ENCODE measurements at regions not wholly inside any gene's neighbourhood (a gene's known extent, or its start where the extent isn't known, plus 50 kb on each side); places are given as distances from the start of the nearest gene placed in this dataset.

DNA sequence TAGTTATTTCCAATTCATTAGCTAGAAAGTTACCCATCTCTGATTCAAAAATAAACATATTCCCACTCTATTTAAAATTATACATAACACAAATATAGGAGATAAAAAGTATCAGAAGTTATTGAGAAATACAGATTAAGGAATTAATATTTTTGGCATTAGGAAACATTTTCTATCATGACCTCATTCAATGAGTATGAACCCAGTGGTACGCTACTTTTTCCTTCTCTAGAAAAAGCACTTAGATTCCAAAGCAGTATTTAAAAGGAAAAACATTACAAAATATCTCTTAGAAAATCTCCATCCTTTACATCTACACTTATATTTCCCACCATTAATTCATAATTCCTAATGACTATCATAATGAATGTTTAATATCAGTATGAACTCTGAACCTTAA is 240.6 kb upstream of the GNAI1 start:
- 86% methylated on average over 1 of the region's 1 CpG for WGBS (ENCODE audit: insufficient coverage)
- Histone ChIP-seq H3K36me3 (ENCODE audit: control insufficient read depth in 4 of 4, insufficient read depth in 4 of 4, low read length in 3 of 4) (no peaks in the 10 kb centered on the region), H3K27ac (ENCODE audit: insufficient read depth in 1 of 2, low read depth in 1 of 2, low read length in 2 of 2, poor library complexity in 1 of 2, severe bottlenecking in 2 of 2) (no peak overlapping the region), H3K27me3 (replicated peaks in 2 of 5; ENCODE audit: control insufficient read depth in 4 of 5, insufficient read depth in 5 of 5, low read length in 4 of 5) (no peaks in the 10 kb centered on the region), H3K9me3 (ENCODE audit: control extremely low read depth in 1 of 5, control insufficient read depth in 4 of 5, insufficient read depth in 2 of 5, low read depth in 1 of 5, low read length in 4 of 5) (no peaks in the 10 kb centered on the region), H3K4me1 (ENCODE audit: control extremely low read depth in 1 of 4, control insufficient read depth in 4 of 4, insufficient read depth in 4 of 4, low read length in 3 of 4) (no peaks in the 10 kb centered on the region), H3K4me3 (ENCODE audit: control insufficient read depth in 1 of 7, extremely low read depth in 1 of 7, insufficient read depth in 4 of 7, low read depth in 2 of 7, low read length in 6 of 7) (no peak overlapping the region)
- CTCF ChIA-PET, result no interaction called here
- DNase-seq, result no peak
- POLR2A ChIA-PET, result no interaction called here

DNA sequence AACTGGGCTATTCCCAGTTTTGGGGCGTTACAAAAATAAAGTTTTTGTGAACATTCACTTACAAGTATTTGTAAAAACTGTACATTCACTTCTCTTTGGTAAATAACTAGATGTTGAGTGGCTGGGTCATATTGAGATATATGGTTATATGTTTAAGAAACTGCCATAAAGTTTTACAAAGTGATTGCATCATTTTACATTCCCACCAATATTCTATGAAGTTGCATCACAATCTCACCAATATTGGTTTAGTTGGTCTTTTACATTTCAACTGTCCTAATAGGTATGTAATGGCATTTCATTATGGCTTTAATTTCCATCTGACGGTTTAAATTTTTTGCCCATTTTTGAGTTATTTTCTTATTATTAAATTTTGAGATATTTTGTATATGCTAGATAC is 251.7 kb upstream of the GNAI1 start:
- no peak overlapping the region for H3K27ac ChIP-seq (ENCODE audit: insufficient read depth in 1 of 2, low read depth in 1 of 2, low read length in 2 of 2, poor library complexity in 1 of 2, severe bottlenecking in 2 of 2)
- POLR2A ChIA-PET, result no interaction called here
- no peaks in the 10 kb centered on the region for H3K36me3 ChIP-seq (ENCODE audit: control insufficient read depth in 4 of 4, insufficient read depth in 4 of 4, low read length in 3 of 4)
- DNase-seq, result no peak
- H3K4me1 ChIP-seq (ENCODE audit: control extremely low read depth in 1 of 4, control insufficient read depth in 4 of 4, insufficient read depth in 4 of 4, low read length in 3 of 4), result no peaks in the 10 kb centered on the region
- no CpG with 5 or more reads among the region's 2 CpGs for WGBS (ENCODE audit: insufficient coverage)
- no peak overlapping the region for H3K4me3 ChIP-seq (ENCODE audit: control insufficient read depth in 1 of 7, extremely low read depth in 1 of 7, insufficient read depth in 4 of 7, low read depth in 2 of 7, low read length in 6 of 7)
- H3K9me3 ChIP-seq (ENCODE audit: control extremely low read depth in 1 of 5, control insufficient read depth in 4 of 5, insufficient read depth in 2 of 5, low read depth in 1 of 5, low read length in 4 of 5), result no peaks in the 10 kb centered on the region
- CTCF ChIA-PET, result no interaction called here
- H3K27me3 ChIP-seq (replicated peaks in 2 of 5; ENCODE audit: control insufficient read depth in 4 of 5, insufficient read depth in 5 of 5, low read length in 4 of 5), result no peaks in the 10 kb centered on the region

DNA sequence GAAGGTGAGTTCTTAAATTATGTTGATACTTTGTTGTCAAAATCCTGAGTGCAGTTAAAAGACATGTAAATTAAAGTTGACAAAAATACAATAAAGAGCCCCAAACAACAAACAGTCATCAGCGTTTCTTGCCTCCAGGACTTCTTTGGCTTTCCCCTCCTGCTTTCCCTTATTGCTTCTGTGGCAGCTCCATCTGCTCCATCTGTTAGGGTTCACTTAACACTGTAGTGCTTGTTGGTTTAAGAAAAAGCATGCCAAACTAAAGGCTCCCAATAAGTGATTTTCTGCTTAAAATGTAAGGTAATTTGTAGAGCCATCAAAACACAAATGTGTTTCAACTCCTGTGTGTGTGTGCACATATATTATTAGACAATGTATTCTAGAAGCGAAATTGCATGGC is 254.3 kb upstream of the GNAI1 start:
- Histone ChIP-seq H3K36me3 (ENCODE audit: control insufficient read depth in 4 of 4, insufficient read depth in 4 of 4, low read length in 3 of 4) (no peaks in the 10 kb centered on the region), H3K27me3 (replicated peaks in 2 of 5; ENCODE audit: control insufficient read depth in 4 of 5, insufficient read depth in 5 of 5, low read length in 4 of 5) (no peaks in the 10 kb centered on the region), H3K27ac (ENCODE audit: insufficient read depth in 1 of 2, low read depth in 1 of 2, low read length in 2 of 2, poor library complexity in 1 of 2, severe bottlenecking in 2 of 2) (no peak overlapping the region), H3K4me1 (ENCODE audit: control extremely low read depth in 1 of 4, control insufficient read depth in 4 of 4, insufficient read depth in 4 of 4, low read length in 3 of 4) (no peaks in the 10 kb centered on the region), H3K4me3 (ENCODE audit: control insufficient read depth in 1 of 7, extremely low read depth in 1 of 7, insufficient read depth in 4 of 7, low read depth in 2 of 7, low read length in 6 of 7) (no peak overlapping the region), H3K9me3 (ENCODE audit: control extremely low read depth in 1 of 5, control insufficient read depth in 4 of 5, insufficient read depth in 2 of 5, low read depth in 1 of 5, low read length in 4 of 5) (no peaks in the 10 kb centered on the region)
- 100% methylated on average over 1 of the region's 2 CpGs for WGBS (ENCODE audit: insufficient coverage)
- CTCF ChIA-PET, result no interaction called here
- POLR2A ChIA-PET, result no interaction called here
- DNase-seq, result no peak

DNA sequence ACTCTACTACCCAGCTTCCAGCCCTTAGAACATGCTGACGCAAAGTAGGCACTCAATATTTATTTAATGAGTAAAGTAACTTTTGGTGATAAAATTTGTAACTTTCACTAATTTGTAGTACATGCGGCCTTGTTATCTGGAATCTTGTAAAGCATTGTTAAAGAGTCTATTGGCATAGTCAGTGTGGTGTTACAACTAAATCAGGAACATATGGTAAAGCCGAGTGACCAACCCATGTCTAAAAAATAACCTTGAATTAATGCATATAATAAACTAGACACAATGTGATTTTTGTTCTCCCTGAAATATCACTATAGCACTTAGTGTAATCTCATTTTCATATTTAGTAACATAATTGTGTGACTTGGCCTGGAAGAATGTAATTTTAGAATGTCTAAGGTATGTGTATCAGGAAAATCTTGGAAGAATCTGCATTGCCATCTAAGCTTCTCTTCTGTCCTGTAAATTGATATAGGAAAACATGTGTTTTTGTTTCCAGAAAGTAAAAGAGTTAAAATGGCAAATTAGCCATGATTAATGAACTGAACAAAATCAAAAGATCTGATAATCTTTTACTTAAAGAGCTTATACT is 256.7 kb upstream of the GNAI1 start:
- POLR2A ChIA-PET, result no interaction called here
- Histone ChIP-seq H3K4me3 (ENCODE audit: control insufficient read depth in 1 of 7, extremely low read depth in 1 of 7, insufficient read depth in 4 of 7, low read depth in 2 of 7, low read length in 6 of 7) (no peak overlapping the region), H3K4me1 (ENCODE audit: control extremely low read depth in 1 of 4, control insufficient read depth in 4 of 4, insufficient read depth in 4 of 4, low read length in 3 of 4) (no peaks in the 10 kb centered on the region), H3K36me3 (ENCODE audit: control insufficient read depth in 4 of 4, insufficient read depth in 4 of 4, low read length in 3 of 4) (no peaks in the 10 kb centered on the region), H3K27me3 (replicated peaks in 2 of 5; ENCODE audit: control insufficient read depth in 4 of 5, insufficient read depth in 5 of 5, low read length in 4 of 5) (no peaks in the 10 kb centered on the region), H3K27ac (ENCODE audit: insufficient read depth in 1 of 2, low read depth in 1 of 2, low read length in 2 of 2, poor library complexity in 1 of 2, severe bottlenecking in 2 of 2) (no peak overlapping the region), H3K9me3 (ENCODE audit: control extremely low read depth in 1 of 5, control insufficient read depth in 4 of 5, insufficient read depth in 2 of 5, low read depth in 1 of 5, low read length in 4 of 5) (no peaks in the 10 kb centered on the region)
- no peak for DNase-seq
- no CpG with 5 or more reads among the region's 3 CpGs for WGBS (ENCODE audit: insufficient coverage)
- CTCF ChIA-PET, result no interaction called here

DNA sequence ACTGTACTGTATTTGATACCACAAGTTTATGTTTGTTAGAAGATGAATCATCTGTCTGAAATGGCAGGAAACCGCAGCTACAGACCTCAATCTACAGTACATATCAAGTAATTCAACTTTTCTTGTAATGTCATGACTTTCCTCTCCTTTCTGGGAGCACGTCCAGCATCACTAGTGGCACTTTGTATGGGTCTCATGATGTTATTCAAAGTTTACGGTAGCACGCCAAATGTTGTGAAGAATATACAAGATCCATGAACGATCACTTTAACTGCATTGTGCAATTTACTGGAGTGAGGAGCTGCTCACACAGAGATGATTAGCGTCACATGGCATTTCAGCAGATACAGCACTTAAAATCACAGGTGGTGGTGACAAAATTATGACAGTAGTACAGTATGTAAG is 257.8 kb upstream of the GNAI1 start:
- H3K27me3 ChIP-seq (replicated peaks in 2 of 5; ENCODE audit: control insufficient read depth in 4 of 5, insufficient read depth in 5 of 5, low read length in 4 of 5), result no peaks in the 10 kb centered on the region
- no peak overlapping the region for H3K27ac ChIP-seq (ENCODE audit: insufficient read depth in 1 of 2, low read depth in 1 of 2, low read length in 2 of 2, poor library complexity in 1 of 2, severe bottlenecking in 2 of 2)
- no peaks in the 10 kb centered on the region for H3K4me1 ChIP-seq (ENCODE audit: control extremely low read depth in 1 of 4, control insufficient read depth in 4 of 4, insufficient read depth in 4 of 4, low read length in 3 of 4)
- no peaks in the 10 kb centered on the region for H3K9me3 ChIP-seq (ENCODE audit: control extremely low read depth in 1 of 5, control insufficient read depth in 4 of 5, insufficient read depth in 2 of 5, low read depth in 1 of 5, low read length in 4 of 5)
- DNase-seq, result peak in 2 of 3 donors; percentile 7 to 26
- WGBS (ENCODE audit: insufficient coverage), result 94% methylated on average over 4 of the region's 6 CpGs
- ChIA-PET POLR2A (interaction anchor here (0.6 kb wide), 1 partner anchor 502 kb away, joined by 3 read pairs; no protein-coding TSS in a partner anchor), CTCF (no interaction called here)
- no peak overlapping the region for H3K4me3 ChIP-seq (ENCODE audit: control insufficient read depth in 1 of 7, extremely low read depth in 1 of 7, insufficient read depth in 4 of 7, low read depth in 2 of 7, low read length in 6 of 7)
- H3K36me3 ChIP-seq (ENCODE audit: control insufficient read depth in 4 of 4, insufficient read depth in 4 of 4, low read length in 3 of 4), result no peaks in the 10 kb centered on the region

DNA sequence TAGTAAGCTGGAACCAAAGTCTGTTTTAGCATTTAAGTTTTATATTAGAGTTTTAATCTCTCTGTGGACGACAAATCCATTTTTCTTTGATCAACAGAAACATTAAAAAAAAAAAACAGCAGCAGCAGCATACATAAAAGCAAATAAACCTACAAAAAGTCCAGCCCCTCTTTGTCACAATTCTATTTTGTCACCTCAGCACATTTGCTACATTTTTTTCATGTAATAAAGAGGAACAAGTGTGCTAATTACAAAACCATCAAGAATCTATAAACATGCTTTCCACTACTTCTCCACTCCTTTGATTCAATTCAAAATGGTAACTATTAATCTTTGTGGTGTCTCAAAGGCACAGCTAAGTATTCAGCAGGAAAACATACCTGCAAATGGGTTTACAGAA is 259.8 kb upstream of the GNAI1 start:
- POLR2A ChIA-PET, result no interaction called here
- no CpG with 5 or more reads among the region's 1 CpG for WGBS (ENCODE audit: insufficient coverage)

DNA sequence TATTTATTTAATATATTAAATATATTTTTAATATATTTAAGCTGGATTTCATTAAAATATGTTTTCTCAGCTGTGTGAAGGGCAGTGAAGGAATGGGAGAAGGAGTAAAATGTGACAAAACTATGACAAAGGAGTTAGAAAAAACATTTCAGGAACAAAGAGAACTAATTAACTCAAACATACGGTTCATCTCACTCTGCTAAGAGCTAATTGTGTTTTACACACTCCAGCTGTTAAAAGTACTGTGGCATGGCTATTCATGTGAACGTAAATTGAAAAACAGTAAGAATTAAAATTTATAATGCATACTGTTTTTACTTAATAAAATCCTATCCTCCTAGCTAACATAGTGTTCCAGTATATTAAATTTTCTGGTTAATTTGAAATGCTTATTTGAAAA is 262.5 kb upstream of the GNAI1 start:
- no peaks in the 10 kb centered on the region for H3K9me3 ChIP-seq (ENCODE audit: control extremely low read depth in 1 of 5, control insufficient read depth in 4 of 5, insufficient read depth in 2 of 5, low read depth in 1 of 5, low read length in 4 of 5)
- no peaks in the 10 kb centered on the region for H3K27me3 ChIP-seq (replicated peaks in 2 of 5; ENCODE audit: control insufficient read depth in 4 of 5, insufficient read depth in 5 of 5, low read length in 4 of 5)
- ChIA-PET CTCF (interaction anchor here (0.6 kb wide), 1 partner anchor 817 kb away, joined by 3 read pairs; no protein-coding TSS in a partner anchor), POLR2A (no interaction called here)
- no CpG with 5 or more reads among the region's 2 CpGs for WGBS (ENCODE audit: insufficient coverage)
- H3K27ac ChIP-seq (ENCODE audit: insufficient read depth in 1 of 2, low read depth in 1 of 2, low read length in 2 of 2, poor library complexity in 1 of 2, severe bottlenecking in 2 of 2), result no peak overlapping the region
- DNase-seq, result no peak
- peaks cover 0 to 3% (median 0%) of the 10 kb centered on the region in 4 experiments for H3K4me1 ChIP-seq (ENCODE audit: control extremely low read depth in 1 of 4, control insufficient read depth in 4 of 4, insufficient read depth in 4 of 4, low read length in 3 of 4)
- no peak overlapping the region for H3K4me3 ChIP-seq (ENCODE audit: control insufficient read depth in 1 of 7, extremely low read depth in 1 of 7, insufficient read depth in 4 of 7, low read depth in 2 of 7, low read length in 6 of 7)
- no peaks in the 10 kb centered on the region for H3K36me3 ChIP-seq (ENCODE audit: control insufficient read depth in 4 of 4, insufficient read depth in 4 of 4, low read length in 3 of 4)

More for the DNA sequence above, 259.8 kb upstream of the GNAI1 start:
- Histone ChIP-seq H3K4me3 (ENCODE audit: control insufficient read depth in 1 of 7, extremely low read depth in 1 of 7, insufficient read depth in 4 of 7, low read depth in 2 of 7, low read length in 6 of 7) (no peak overlapping the region), H3K27ac (ENCODE audit: insufficient read depth in 1 of 2, low read depth in 1 of 2, low read length in 2 of 2, poor library complexity in 1 of 2, severe bottlenecking in 2 of 2) (no peak overlapping the region), H3K9me3 (ENCODE audit: control extremely low read depth in 1 of 5, control insufficient read depth in 4 of 5, insufficient read depth in 2 of 5, low read depth in 1 of 5, low read length in 4 of 5) (no peaks in the 10 kb centered on the region), H3K36me3 (ENCODE audit: control insufficient read depth in 4 of 4, insufficient read depth in 4 of 4, low read length in 3 of 4) (no peaks in the 10 kb centered on the region), H3K27me3 (replicated peaks in 2 of 5; ENCODE audit: control insufficient read depth in 4 of 5, insufficient read depth in 5 of 5, low read length in 4 of 5) (no peaks in the 10 kb centered on the region), H3K4me1 (ENCODE audit: control extremely low read depth in 1 of 4, control insufficient read depth in 4 of 4, insufficient read depth in 4 of 4, low read length in 3 of 4) (no peaks in the 10 kb centered on the region)
- no peak for DNase-seq
- CTCF ChIA-PET, result no interaction called here

Data from common myeloid progenitor, CD34-positive (primary cell).